BE2C (cell line): ENCODE measurements at regions not wholly inside any gene's neighbourhood (a gene's known extent, or its start where the extent isn't known, plus 50 kb on each side); places are given as distances from the start of the nearest gene placed in this dataset.

Experiments
- DNase-seq: peaks from one replicate; pipeline ENCODE4 v3.0.0-alpha.2; 2020
- H3K27me3 ChIP-seq: fragments of 250-450 bp; sonication (Bioruptor Pico); 2 replicates; pipeline ENCODE4 v1.5.1; 2020; ENCODE audit warnings: mild to moderate bottlenecking
- H3K36me3 ChIP-seq: fragments of 250-450 bp; sonication (Bioruptor Pico); 2 replicates; pipeline ENCODE4 v1.5.1; 2020; ENCODE audit warnings: mild to moderate bottlenecking
- H3K4me1 ChIP-seq: fragments of 250-450 bp; sonication (Bioruptor Pico); 2 replicates; pipeline ENCODE4 v1.5.1; 2020
- H3K4me3 ChIP-seq: 2 replicates; pipeline ENCODE4 v1.5.1; 2011; ENCODE audit warnings: low read depth, low read length
- H3K9me3 ChIP-seq: fragments of 250-450 bp; sonication (Bioruptor Pico); 2 replicates; pipeline ENCODE4 v1.5.1; 2020
- CTCF ChIP-seq: IDR thresholded peaks from 2 replicates; pipeline ENCODE4 v1.5.1; 2012; ENCODE audit warnings: mild to moderate bottlenecking, low read depth, low read length

GRCh38 chr1:2962061-2962460, 59.2 kb upstream of the ACTRT2 start:
- TF ChIP-seq CTCF = no peak
- no peak for DNase-seq
- Histone ChIP-seq H3K27me3 (no peaks in the 10 kb centered on the region; the same call in 1 of the 2 replicates), H3K4me1 (no peaks in the 10 kb centered on the region), H3K4me3 (no peak overlapping the region), H3K9me3 (no peaks in the 10 kb centered on the region), H3K36me3 (no peaks in the 10 kb centered on the region)

DNA sequence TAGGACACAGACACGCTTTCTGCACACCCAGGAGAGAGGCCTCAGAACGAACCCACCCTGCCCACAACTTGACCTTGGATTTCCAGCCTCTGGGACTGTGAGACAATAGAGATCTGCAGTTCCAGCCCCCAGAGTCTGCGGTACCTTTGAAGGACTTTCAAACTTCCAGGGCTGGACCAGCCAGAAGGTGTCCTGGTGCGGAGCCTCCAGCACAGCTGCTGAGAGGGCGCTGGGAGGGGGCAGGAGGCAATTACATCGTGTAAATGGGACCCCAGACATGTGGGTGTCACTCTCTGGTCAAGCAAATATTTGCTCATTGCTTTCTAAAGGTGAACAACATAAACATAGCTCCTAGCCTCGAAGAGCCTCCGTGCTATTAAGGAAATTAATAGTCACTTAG, 58.7 kb upstream of the ACTRT2 start:
- DNase-seq = no peak
- H3K4me1 ChIP-seq = no peaks in the 10 kb centered on the region
- H3K27me3 ChIP-seq = peaks cover 4% of the 10 kb centered on the region
- no peak for TF ChIP-seq CTCF
- no peaks in the 10 kb centered on the region for H3K36me3 ChIP-seq
- no peak overlapping the region for H3K4me3 ChIP-seq
- no peaks in the 10 kb centered on the region for H3K9me3 ChIP-seq

- Histone ChIP-seq H3K36me3 (no peaks in the 10 kb centered on the region), H3K27me3 (peaks cover 4% of the 10 kb centered on the region), H3K4me1 (no peaks in the 10 kb centered on the region), H3K9me3 (no peaks in the 10 kb centered on the region), H3K4me3 (no peak overlapping the region)
- DNase-seq = no peak
- no peak for TF ChIP-seq CTCF
These were observed 58.3 kb upstream of the ACTRT2 start for GRCh38 chr1:2962946-2963345.

- Histone ChIP-seq H3K4me1 (no peaks in the 10 kb centered on the region), H3K36me3 (no peaks in the 10 kb centered on the region), H3K9me3 (no peaks in the 10 kb centered on the region), H3K4me3 (no peak overlapping the region), H3K27me3 (peaks cover 8% of the 10 kb centered on the region)
- DNase-seq = no peak
- no peak for TF ChIP-seq CTCF
These were observed 55.6 kb upstream of the ACTRT2 start for GRCh38 chr1:2965676-2966075.

DNA sequence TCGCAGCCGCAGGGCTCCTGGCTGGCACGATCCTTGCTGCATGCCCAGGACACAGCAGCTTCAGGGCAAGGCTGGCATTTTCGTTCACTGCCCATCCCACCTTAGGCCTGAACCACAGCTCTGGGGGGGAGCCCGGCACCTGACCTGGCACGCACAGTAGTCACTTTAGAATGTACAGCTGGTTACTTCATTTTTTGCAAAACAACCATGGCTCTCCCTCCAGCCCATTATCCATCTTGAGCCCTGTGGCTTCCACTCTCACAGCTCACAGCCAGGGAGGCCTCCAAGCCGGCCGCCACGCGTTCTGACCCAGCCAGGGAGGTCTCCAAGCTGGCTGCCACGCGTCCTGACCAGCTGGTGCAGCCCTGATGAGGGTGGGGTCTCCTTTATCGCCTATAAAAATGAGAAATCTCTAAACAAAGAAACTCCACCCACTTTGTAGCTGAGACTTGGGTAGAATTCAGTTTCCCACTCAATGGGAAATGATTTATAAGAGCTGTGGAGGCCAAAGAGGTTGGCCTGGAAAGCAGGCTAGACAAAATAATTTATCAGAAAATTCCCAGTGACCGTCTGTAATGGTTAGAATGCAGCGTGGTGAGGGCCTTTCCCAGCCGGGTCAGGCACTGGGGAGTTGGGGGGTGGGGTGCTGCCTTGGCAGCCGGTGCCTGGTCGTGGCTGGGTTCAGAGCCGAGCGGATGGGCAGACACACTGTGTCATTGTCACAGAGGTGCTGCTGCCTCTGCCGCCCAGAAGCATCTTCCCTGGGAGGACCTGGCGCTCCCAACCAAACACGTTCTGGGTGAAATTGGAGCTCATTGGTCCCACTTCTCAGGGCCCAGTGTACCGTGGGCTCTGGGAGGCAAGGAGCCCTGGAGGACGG, 54.6 kb upstream of the ACTRT2 start:
- DNase-seq = no peak
- no peaks in the 10 kb centered on the region for H3K9me3 ChIP-seq
- H3K4me3 ChIP-seq = no peak overlapping the region
- H3K36me3 ChIP-seq = no peaks in the 10 kb centered on the region
- H3K4me1 ChIP-seq = no peaks in the 10 kb centered on the region
- no peak for TF ChIP-seq CTCF
- H3K27me3 ChIP-seq = peaks cover 8% of the 10 kb centered on the region

- Histone ChIP-seq H3K36me3 (no peaks in the 10 kb centered on the region), H3K4me1 (no peaks in the 10 kb centered on the region), H3K9me3 (no peaks in the 10 kb centered on the region), H3K4me3 (no peak overlapping the region), H3K27me3 (peaks cover 8% of the 10 kb centered on the region)
- no peak for DNase-seq
- TF ChIP-seq CTCF = no peak
These were observed 53.9 kb upstream of the ACTRT2 start for GRCh38 chr1:2967329-2967725.
